ENCODE measurements at regions not wholly inside any gene's neighbourhood (a gene's known extent, or its start where the extent isn't known, plus 50 kb on each side); places are given as distances from the start of the nearest gene placed in this dataset.
A peak's percentile ranks its signal among the peaks of the same experiment; 100 is the strongest.
"Not testable (repeated sequence)": the region's sequence is repeated elsewhere in the genome, so short reads cannot be mapped to it uniquely, and the experiment has no call there.

DNA sequence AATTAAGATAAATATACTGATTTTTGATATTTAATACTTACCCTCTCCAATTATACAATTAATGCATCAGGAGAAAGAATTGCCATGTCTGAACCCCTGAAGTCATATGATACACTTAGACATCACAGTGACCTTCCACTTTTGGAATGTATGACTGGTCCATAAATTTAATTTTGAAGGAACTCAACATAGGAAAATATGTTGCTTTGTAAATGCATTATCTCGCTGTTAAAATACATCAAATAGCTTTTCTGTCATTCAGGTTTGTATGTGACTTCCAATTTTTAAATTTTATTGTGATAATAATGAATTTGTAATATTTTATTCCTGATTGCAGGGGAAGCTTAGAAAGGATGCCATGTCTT lies 631.9 kb upstream of the ANKRD30A start:
- DNase-seq (ENCODE audit: low spot score) = no peak

DNA sequence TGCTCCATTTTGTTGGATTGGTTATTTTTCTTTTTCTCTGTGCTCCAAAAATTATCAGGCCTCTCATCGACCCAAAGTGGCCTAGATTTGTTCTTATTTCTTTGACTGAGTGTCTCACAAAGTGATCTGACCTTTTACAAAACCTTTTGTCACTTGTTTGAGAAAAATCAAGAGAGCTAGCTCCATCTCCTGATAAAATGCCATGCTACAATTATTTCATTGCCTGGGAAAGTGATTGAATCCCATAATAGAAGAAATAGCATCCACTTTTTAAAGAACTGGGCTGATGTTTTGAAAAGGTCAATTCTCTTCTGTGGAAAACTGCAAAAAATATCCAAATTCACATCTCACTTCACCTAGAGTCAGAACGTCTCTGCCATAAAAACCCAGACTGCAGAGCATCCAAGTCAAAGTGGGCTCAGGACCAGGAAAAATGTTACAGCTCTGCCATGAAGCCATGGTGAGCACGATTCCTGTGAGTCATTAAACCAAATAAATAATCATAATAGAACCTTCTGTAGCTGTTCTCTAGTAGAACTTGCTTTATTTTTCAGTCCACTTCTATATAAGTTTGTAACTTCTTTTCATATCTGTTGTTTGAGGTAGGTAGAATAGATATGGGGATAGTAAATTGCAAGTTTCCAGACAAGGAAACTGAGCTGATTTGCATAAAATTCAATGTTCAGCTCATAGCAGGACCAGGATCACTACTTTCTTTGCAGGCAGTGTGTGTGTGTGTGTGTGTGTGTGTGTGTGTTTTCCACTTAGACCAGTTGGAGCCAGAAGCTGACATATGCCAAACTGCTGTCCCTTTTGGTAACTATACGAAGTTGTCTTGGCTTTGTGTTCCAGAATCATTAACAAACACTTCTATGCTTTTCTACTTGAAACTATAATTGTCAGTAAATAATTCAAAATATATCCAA lies 632.5 kb upstream of the ANKRD30A start:
- DNase-seq (ENCODE audit: low spot score) = peak; percentile 26

DNA sequence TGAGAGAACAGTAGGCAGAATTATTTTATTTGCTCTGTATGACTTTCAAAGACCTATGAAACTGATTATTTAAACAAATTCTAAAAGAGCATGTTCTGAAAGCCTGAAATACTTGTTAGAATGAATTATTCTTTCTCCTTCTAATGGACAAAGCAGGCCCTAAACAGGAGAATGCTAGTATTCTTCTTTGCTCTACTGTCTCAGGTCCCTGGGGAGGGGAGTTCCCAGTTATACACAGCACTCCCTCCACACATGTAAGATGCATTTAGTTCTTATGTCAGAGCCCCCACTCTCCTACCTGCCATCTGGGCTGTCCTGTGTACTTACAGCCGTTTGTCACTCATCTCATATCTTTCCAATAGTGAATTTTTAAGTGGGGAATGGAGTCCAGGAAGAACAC lies 633.5 kb upstream of the ANKRD30A start:
- no peak for DNase-seq (ENCODE audit: low spot score)

DNA sequence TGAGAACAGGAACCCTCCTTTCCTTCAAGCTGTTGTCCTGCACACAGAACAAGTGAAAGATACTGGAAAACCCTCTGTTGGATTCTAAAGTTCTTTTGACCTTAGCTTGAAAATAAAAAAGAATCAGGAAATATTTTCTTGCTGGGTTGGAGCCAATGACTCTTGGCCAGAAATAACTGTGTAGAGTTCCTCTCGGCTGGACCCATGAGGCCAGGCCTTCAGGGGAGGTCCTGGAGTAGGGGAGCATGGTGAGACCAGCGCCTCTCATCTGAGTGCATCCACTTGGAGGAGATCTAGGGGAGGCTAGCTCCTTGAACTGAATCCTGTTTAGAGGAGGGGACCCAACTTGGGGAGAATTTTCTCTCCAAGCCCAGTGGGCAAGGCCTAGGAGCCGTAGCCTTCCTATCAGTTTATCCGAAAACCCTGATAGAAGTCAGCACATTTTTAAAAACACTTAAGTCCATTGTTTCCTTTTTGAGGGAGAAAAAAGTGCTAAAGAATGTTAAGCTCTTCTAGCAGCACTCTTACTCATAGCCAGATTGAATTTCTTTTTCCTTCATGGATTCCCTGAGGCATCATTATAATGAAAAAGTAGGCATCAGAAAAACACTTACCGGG lies 635.7 kb upstream of the ANKRD30A start:
- DNase-seq (ENCODE audit: low spot score) = no peak

DNA sequence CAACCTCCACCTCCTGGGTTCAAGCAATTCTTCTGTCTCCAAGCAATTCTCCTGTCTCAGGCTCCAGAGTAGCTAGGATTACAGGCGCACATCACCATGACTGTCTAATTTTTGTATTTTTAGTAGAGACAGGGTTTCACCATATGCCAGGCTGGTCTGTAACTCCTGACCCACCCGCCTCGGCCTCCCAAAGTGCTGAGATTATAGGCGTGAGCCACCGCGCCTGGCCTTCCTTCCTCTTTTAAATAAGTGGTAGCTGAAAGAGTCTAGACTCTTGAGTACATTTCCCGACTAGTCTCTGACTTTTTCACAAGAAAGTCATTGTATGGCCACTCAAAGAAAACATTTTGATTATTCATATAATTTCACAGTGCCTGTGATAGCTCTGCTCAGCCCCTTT lies 636.2 kb upstream of the ANKRD30A start:
- no peak for DNase-seq (ENCODE audit: low spot score)

DNA sequence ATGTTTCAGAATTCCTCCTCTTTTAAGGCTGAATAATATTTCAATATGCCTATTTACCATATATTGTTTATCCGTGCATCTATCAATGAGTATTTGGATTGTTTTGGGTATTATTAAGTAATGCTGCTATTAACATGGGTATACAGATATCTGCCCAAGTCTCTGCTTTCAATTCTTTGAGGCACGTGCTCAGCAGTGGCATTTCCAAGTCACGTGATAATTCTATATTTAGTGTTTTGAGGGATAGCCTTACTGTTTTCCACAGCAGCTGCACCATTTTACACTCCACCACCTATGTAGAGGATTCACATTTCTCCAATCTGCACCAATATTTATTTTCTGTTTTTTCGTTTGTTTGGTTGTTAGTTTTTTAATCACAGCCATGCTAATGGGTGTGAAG lies 636.8 kb upstream of the ANKRD30A start:
- DNase-seq (ENCODE audit: low spot score) = no peak

DNA sequence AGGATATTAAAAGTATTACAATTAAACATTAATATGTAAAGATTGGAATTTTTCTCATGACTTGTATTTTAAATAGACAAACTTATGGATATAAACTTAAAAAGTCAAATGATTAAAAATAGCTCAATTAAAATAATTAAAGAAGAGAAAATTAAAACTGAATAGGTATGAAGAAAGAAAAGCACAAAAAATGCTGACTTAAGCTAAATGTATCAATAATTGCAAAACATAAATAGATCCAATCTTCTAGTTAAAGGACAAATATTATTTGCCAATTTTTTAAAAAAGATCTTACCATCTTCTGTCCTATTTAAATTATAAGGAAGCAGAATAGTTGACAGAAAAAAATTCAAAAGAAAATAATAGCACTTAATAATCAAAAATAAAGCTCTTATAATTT lies 646.3 kb upstream of the ANKRD30A start:
- no peak for DNase-seq (ENCODE audit: low spot score)

DNA sequence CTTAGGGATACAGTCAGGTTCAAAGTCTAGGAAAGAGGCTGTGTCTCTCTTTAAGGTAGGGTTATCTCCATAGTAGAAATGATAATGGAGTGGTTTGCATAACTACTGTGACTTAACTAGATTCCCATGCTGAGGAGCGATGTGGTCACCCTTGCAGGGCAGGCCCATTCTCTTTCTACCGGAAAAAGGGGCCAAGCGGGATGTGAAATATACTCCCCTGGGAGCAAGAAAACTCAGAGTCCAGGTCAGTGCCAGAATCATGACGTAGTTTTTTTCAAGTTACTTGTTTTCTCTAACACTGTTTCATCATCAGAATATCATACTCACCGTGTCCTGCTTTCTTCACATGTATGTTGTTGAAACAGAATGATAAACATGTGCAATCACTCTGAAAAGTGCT lies 649.0 kb upstream of the ANKRD30A start:
- DNase-seq (ENCODE audit: low spot score) = no peak

DNA sequence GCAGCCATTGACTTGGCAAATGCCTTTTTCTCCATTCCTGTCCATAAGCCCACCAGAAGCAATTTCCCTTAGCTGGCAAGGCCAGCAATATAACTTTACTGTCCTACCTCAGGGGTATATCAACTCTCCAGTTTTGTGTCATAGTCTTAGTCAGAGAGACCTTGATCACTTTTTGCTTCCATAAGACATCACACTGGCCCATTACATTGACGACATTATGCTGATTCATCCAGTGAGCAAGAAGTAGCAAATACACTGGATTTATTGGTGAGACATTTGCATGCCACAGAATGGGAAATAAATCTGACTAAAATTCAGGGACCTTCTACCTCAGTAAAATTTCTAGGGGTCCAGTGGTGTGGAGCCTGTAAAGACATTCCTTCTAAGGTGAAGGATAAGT lies 649.7 kb upstream of the ANKRD30A start:
- DNase-seq (ENCODE audit: low spot score) = no peak

DNA sequence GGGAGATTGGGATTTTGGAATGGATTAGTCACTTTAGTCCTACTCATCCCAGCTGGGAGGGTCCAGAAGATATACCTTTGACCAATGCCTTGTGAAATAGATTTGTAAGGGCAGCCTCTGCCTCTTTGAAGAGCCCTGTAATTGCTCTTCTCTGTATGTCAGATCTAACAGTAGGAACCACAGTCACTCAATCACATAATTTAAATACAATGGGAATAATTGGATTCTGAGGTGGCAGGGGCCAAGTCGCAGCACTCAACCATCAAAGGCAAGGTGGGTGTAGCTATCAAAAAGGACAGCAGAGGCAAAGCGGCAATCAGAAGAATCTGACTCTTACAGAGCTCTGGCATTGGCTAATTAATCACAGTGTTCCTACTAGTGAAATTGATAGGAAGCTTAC lies 650.9 kb upstream of the ANKRD30A start:
- no peak for DNase-seq (ENCODE audit: low spot score)

DNA sequence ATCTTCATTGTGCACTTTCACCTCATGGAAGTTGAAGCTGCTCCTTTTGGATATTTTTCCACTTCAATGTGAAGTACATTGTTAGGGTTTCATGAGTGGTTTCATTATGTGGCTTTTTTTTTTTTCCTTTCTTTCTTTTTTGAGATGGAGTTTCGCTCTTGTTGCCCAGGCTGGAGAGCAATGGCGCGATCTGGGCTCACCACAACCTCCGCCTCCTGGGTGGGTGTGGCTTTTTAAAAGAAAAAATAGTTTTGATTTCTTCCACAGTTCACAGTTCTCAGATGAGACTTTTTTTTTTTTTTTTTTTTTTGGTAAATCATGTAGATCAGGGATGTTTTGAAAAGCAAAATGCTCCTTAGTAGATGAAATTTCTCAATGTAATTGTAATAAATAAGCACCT lies 652.3 kb upstream of the ANKRD30A start:
- no peak for DNase-seq (ENCODE audit: low spot score)

DNA sequence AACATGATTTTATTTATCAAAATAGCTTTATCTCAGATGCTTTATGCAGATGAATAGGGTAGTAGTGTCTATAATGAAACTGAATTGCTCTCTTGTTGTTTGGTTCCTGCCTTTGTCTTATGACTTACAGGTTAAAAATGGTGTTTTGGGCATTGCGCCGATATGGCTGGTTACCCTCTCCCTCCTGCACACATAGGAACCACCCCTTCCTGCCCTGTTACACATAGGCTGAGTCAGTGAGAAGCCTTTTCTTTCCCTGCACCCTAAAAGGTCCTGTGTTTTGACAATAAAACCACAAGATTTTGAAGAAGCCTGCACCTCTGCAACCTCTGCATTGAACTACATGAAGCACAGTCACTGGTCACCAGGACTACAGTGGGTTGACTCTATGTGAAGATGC lies 655.8 kb upstream of the ANKRD30A start:
- DNase-seq (ENCODE audit: low spot score) = no peak

DNA sequence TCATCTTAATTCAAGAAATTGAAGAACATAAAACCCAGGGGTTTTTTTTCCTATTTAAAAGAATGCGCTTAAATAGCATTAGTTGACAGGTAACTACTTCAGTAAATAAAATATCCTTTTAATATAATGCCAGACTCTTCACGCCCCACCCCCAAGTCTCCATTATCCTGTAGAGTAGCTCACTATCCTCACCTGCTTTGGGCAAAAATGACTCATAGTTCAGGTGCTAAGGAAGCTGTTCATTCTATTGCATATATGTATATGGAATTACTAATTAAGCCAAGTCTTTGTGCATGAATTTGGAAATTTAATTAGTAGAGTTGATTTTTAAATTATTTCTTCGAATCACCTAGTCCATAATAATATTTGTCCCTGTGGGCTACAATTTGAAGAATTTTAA lies 656.8 kb upstream of the ANKRD30A start:
- DNase-seq (ENCODE audit: low spot score) = no peak

DNA sequence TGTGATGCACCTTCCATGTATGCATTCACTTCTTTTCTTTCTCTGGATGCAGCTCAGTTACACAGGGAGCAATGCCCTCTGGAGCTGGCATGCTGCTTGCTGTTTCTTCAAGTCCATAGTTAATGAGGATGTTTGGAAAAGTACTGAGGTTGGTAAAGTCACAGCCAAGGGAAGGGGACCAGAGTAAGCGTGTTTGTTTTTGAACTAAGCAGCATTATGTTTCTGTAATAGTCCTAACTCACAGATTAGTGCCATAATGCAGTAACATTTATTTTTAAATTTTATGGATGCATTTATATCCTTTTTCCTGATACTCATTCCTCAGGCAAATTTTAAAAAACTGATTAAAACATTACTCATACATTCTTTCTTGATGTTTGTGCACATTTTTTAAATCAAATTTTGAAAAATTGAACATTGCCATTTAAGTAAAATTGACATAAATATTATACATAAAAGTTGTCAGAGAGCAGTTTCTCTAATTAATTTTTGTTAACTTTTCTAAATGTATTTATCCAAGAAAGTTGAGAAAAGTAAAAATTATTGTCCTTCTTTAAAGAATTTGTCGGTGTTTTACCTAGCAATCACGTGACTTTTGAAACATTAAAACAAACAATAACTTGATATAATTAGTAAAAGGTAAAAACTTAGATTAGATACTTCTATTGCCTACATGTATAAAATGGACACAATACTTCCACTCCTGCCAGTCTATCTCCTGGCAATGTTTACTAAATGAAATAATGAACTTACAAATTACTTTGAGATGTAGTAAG lies 659.6 kb upstream of the ANKRD30A start:
- DNase-seq (ENCODE audit: low spot score) = no peak

DNA sequence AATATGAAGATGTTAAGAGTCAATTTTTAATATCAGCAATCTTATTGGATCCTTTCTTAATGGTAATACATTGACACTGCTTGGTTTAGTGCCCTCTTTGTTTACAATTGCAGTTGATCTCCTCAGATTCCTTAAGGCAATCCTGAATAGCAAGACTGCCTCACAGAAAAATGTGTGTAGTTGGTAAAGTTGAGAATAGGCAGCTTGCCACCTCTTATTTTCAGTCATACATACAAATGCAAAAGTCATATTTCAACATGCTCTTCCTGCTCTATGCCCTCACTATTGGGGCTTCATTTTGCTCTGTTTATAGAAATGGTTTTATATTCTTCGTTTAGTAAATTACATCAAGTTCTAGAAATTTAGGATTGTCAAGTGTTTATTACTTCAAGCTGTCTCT lies 661.1 kb upstream of the ANKRD30A start:
- DNase-seq (ENCODE audit: low spot score) = no peak

DNA sequence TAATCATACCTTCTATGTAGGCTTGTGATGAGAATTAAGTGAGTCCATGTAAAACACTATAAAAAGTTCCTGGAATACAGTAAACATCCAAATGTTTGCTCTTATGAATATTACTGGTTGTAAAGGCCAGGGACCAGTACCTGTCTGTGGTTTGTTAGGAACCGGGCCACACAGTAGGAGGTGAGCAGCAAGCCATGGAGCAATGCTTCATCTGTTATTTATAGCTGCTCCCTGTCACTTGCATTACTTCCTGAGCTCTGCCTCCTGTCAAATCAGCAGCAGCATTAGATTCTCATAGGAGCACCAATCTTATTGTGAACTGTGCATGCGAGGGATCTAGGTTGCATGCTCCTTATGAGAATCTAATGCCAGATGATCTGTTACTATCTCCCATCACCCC lies 662.0 kb upstream of the ANKRD30A start:
- DNase-seq (ENCODE audit: low spot score) = no peak

DNA sequence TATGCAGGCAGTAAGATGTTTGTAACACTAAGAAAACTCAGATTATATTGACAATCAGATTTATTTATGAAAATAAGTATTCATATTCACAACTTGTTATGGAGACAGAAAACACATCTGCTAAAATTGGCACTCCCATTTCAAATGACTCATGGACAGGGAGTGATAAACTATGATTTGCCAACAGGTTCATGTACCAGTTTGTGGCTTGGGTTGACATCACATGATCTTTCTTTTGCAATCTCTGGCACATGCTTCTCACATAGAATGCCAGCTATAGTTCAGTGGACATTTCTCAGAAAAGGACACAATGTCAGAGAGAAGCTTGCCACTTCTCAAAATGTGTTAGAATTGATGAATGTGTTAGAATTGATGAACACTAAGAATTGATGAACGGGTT lies 663.2 kb upstream of the ANKRD30A start:
- no peak for DNase-seq (ENCODE audit: low spot score)

DNA sequence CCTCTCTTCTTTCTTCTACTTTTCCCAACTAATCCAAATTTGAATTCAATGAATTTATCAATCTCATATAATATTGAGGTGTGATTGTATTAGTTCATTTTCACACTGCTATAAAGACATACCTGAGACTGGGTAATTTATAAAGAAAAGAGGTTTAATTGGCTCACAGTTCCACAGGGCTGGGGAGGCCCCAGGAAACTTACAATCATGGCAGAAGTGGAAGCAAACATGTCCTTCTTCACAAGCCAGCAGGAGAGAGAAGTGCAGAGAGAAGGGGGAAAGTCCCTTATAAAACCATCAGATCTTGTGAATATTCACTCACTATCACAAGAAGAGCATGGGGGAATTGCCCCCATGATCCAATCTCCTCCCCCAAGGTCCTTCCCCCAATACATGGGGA lies 667.0 kb upstream of the ANKRD30A start:
- not testable (repeated sequence) for DNase-seq (ENCODE audit: low spot score)

DNA sequence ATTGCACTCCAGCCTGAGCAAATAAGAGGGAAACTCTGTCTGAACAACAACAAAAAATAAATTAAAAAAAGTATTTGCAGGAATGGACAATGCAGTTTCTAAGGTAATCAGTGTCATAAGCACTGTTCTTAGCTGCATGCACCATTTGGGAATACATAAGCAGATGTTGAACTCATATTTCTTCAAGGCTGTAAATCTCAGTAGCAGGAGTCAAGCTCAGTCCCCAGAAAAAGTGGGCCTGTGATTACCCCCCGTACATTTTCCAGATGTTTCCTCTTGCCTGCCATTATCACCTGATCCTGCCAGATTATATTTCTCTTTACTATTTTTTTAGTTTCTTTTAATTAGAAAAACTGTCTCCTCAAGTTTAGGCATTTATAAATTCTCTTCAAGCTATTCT lies 667.6 kb upstream of the ANKRD30A start:
- no peak for DNase-seq (ENCODE audit: low spot score)

DNA sequence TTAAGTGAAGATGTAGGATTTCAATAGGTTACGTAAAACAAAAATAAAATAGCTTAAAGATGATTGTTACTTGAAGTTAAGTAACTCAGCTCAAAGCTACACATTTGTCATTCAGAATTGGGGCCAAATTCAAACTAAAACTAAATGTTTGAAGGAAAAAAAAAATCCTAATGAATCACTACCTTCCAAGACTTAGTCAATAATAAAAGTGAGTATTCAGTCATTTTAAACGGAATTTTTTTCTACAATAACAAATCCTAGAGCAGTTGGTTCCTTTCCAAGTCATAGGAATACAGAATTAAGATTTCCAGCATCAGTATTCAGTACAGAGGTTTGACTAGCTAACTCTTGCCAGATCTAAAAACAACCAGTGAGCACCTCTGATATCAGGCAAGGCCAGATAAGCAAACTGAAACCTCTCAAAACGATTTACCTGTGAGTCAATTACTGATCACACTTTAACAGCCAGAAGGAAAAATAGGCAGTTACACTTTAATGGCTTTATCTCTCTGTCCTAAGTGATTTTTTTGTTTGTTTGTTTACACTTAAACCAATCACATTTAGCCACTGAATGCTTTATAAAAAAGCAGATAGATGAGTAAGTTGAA lies 669.8 kb upstream of the ANKRD30A start:
- DNase-seq (ENCODE audit: low spot score) = no peak

DNA sequence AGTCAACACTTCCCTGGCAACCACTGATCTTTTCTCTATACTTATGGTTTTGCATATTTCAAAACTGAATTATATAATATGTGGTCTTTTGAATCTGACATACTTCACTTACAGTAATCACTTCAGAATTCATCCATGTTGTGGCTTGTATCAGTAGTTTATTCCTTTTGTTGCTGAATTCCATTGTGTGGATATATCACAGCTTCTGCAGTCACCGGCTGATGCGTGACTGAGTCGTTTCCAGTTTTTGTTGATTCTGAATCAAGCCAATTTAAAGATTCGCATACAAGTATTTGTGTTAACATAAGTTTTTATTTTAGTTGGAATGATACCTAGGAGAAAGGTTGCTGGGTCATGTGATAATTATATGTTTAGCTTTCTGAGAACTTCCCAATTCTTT lies 672.5 kb upstream of the ANKRD30A start:
- no peak for DNase-seq (ENCODE audit: low spot score)

DNA sequence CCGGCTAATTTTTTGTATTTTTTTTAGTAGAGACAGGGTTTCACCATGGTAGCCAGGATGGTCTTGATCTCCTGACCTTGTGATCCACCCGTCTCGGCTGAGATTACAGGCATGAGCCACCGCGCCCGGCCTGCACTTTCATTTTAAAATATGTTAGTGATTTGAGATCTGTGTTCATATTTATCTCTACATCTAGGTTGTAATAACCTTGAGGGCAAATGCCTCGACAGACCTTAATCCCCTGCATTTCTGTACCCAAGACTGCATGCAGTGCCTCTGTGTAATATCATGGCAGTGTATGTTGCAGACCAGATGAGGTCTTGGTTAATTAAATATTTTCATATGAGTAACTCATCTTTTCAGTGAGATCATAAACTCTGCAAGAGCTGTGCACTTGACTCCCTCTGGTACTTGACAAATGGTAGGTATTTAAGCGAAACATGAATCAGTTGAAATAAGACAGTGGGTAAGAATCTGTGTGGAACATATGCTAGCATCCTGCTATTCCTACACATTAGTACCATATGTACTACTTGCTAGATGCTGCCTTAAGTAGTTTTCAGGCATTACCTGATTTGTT lies 673.9 kb upstream of the ANKRD30A start:
- no peak for DNase-seq (ENCODE audit: low spot score)
